Ovary (tissue), 7 donors: ENCODE measurements at regions not wholly inside any gene's neighbourhood (a gene's known extent, or its start where the extent isn't known, plus 50 kb on each side); places are given as distances from the start of the nearest gene placed in this dataset.

Source experiments
- DNase-seq, 5 donors: peaks; one replicate each; pipeline ENCODE4 v3.0.0-alpha.2; 2019 to 2020
- H3K27ac ChIP-seq, 2 donors: fragments of 200-600 bp; one replicate each; pipeline versions ENCODE4 v1.5.1 to v1.8.0; 2019 to 2022
- H3K27me3 ChIP-seq: fragments of 200-600 bp; one replicate; pipeline ENCODE4 v1.8.0; 2022
- H3K36me3 ChIP-seq: fragments of 200-600 bp; sonication (generic); one replicate; pipeline ENCODE4 v1.5.1; 2019
- H3K4me1 ChIP-seq: one replicate; pipeline ENCODE4 v1.8.1; 2013; ENCODE audit warnings: mild to moderate bottlenecking, moderate library complexity; ENCODE audit not compliant: insufficient read depth
- H3K4me3 ChIP-seq: fragments of 200-600 bp; sonication (generic); one replicate; pipeline ENCODE4 v1.5.1; 2017
- H3K9me3 ChIP-seq, 2 donors: fragments of 200-600 bp in 1 of 2; sonication (generic) in 1 of 2; one replicate each; pipeline versions ENCODE4 v1.5.1 to v1.8.1; 2013 to 2019; ENCODE audit warnings: mild to moderate bottlenecking in 1 of 2, moderate library complexity in 1 of 2
- EP300 ChIP-seq: sonication (generic); formaldehyde crosslinking; IDR thresholded peaks from one replicate; pipeline ENCODE4 v1.6.1; 2017; ENCODE audit warnings: antibody characterized with exemption
- POLR2A ChIP-seq: fragments of 450-650 bp; IDR thresholded peaks from one replicate; pipeline ENCODE4 v1.6.1; 2017; ENCODE audit warnings: antibody characterized with exemption, mild to moderate bottlenecking, moderate library complexity
- WGBS, 3 donors: extraction: QIAGEN DNeasy Blood & Tissue Kit in 1 of 3; methylation state at CpG; one replicate each; pipeline versions ENCODE4 v1.1.5 to v1.1.7; 2013 to 2017; 5-methylcytosine and 5-hydroxymethylcytosine counted together
- intact Hi-C, 4 donors: fragments of 100-400 bp; cut with DNase I; formaldehyde crosslinking; loops; one replicate each; pipeline versions ENCODE4 v1.11.0 to v1.15.1; 2022 to 2023
- TF ChIP-seq, protein P1 (sequence below), 3 donors: fragments of 450-650 bp in 2 of 3; fragments of 200-600 bp in 1 of 3; IDR thresholded peaks; one replicate each; pipeline versions ENCODE4 v1.5.1 to v1.8.0; 2016 to 2022; ENCODE audit warnings: antibody characterized with exemption in 3 of 3, mild to moderate bottlenecking in 1 of 3
- donor health status: DM: no; HTN: no; CAD: no; lungs with moderate emphysema.
- donor health status: DM: no; HTN: no; CAD: no.
- donor health status: Bipolar disorder and iron deficiency.
- donor health status: DM: no; HTN: no; CAD: no.
- donor health status: DM: yes; HTN: yes; CAD: no.

- Histone ChIP-seq H3K4me1 (peaks cover 8% of the 10 kb centered on the region), H3K36me3 (no peaks in the 10 kb centered on the region), H3K9me3 (no peaks in the 10 kb centered on the region), H3K27ac (no peak overlapping the region), H3K27me3 (no peaks in the 10 kb centered on the region), H3K4me3 (peak overlapping the region; percentile 12)
- intact Hi-C loops = no loop called here
- WGBS, 3 donors = 0 to 1% (median 0%) methylated on average over 52 to 72 of the region's 72 CpGs
- no peak for TF ChIP-seq POLR2A
- TF ChIP-seq, protein P1, sequence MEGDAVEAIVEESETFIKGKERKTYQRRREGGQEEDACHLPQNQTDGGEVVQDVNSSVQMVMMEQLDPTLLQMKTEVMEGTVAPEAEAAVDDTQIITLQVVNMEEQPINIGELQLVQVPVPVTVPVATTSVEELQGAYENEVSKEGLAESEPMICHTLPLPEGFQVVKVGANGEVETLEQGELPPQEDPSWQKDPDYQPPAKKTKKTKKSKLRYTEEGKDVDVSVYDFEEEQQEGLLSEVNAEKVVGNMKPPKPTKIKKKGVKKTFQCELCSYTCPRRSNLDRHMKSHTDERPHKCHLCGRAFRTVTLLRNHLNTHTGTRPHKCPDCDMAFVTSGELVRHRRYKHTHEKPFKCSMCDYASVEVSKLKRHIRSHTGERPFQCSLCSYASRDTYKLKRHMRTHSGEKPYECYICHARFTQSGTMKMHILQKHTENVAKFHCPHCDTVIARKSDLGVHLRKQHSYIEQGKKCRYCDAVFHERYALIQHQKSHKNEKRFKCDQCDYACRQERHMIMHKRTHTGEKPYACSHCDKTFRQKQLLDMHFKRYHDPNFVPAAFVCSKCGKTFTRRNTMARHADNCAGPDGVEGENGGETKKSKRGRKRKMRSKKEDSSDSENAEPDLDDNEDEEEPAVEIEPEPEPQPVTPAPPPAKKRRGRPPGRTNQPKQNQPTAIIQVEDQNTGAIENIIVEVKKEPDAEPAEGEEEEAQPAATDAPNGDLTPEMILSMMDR (IDR thresholded peaks at IDR 0.05) = no peak
- TF ChIP-seq EP300 = no peak
- DNase-seq = no peak
Measured at GRCh38 chr12:107318806-107319532, 225.6 kb upstream of the CRY1 start.

- no peaks in the 10 kb centered on the region for H3K36me3 ChIP-seq
- intact Hi-C loops = no loop called here
- WGBS, 3 donors = 0 to 1% (median 1%) methylated on average over 33 to 60 of the region's 60 CpGs
- no peaks in the 10 kb centered on the region for H3K9me3 ChIP-seq
- peaks cover 8% of the 10 kb centered on the region for H3K4me1 ChIP-seq
- H3K27ac ChIP-seq = no peak overlapping the region
- TF ChIP-seq, protein P1 (IDR thresholded peaks at IDR 0.05) = no peak
- TF ChIP-seq POLR2A = no peak
- no peak for TF ChIP-seq EP300
- no peak for DNase-seq
- peak overlapping the region; percentile 12 for H3K4me3 ChIP-seq
- no peaks in the 10 kb centered on the region for H3K27me3 ChIP-seq
Measured at GRCh38 chr12:107319533-107320032, 226.2 kb upstream of the CRY1 start.

- H3K4me1 ChIP-seq = peaks cover 8% of the 10 kb centered on the region
- no peaks in the 10 kb centered on the region for H3K27me3 ChIP-seq
- no peak overlapping the region for H3K4me3 ChIP-seq
- intact Hi-C loops = no loop called here
- no peak overlapping the region for H3K27ac ChIP-seq
- no peaks in the 10 kb centered on the region for H3K36me3 ChIP-seq
- H3K9me3 ChIP-seq = no peaks in the 10 kb centered on the region
- TF ChIP-seq EP300 = no peak
- TF ChIP-seq, protein P1 (IDR thresholded peaks at IDR 0.05) = no peak
- no peak for DNase-seq
- 1% methylated on average over 48 to 49 of the region's 49 CpGs for WGBS, 3 donors
Measured at GRCh38 chr12:107320033-107320928, 226.9 kb upstream of the CRY1 start.

DNA sequence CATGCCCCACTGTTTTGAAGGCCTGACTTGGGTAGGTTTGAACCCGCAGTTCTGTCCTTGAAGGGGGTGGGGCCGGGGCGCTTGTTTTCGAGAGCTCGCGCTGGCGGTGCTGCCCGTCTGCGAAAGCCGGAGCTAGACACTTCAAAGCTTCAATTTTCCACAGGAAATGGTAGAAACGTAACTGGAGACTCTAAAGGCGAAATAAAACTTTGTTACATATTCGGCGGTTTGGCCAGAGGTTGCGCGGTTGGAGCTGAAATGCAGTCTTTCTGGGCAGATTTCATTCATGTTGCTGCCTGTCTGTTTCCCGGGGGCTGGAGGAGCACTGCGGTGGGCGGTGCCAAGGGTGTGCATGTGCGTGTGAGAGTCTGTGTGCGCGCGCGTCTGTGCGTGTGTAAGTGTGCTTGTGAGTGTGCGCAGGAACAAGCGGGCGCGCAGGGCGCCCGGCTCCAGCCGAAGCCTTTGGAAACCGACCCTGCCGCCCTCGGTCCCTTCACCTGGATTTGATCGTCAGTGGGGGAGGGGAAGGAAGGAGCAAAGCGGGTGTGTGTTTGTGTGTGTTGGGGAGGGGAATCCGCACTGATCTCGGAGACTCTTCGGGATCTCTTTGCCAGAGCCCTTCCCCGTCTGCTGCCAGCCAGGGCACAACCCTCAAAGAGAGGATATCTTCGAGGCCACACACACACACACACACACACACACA lies 227.7 kb upstream of the CRY1 start:
- WGBS, 3 donors = 0 to 1% (median 1%) methylated on average over 42 of the region's 42 CpGs
- Histone ChIP-seq H3K4me1 (peaks cover 8% of the 10 kb centered on the region), H3K4me3 (no peak overlapping the region), H3K36me3 (no peaks in the 10 kb centered on the region), H3K9me3 (no peaks in the 10 kb centered on the region), H3K27ac (no peak overlapping the region), H3K27me3 (no peaks in the 10 kb centered on the region)
- TF ChIP-seq EP300 (no peak), POLR2A (no peak)
- TF ChIP-seq, protein P1 (IDR thresholded peaks at IDR 0.05) = no peak
- no peak for DNase-seq
- intact Hi-C loops = no loop called here
